IPS-20b (cell line): ENCODE measurements at regions not wholly inside any gene's neighbourhood (a gene's known extent, or its start where the extent isn't known, plus 50 kb on each side); places are given as distances from the start of the nearest gene placed in this dataset.
"Not testable (repeated sequence)": the region's sequence is repeated elsewhere in the genome, so short reads cannot be mapped to it uniquely, and the experiment has no call there.

Experiments
- H3K27ac ChIP-seq: one replicate; pipeline ENCODE4 v1.5.1; 2013; ENCODE audit warnings: low read length
- H3K27me3 ChIP-seq: 2 replicates; pipeline ENCODE4 v1.6.1; 2013; ENCODE audit warnings: mild to moderate bottlenecking, low read length, inconsistent platforms; ENCODE audit not compliant: insufficient read depth
- H3K36me3 ChIP-seq: 2 replicates; pipeline ENCODE4 v1.6.1; 2013; ENCODE audit warnings: low read depth, mild to moderate bottlenecking, inconsistent platforms, low read length, moderate library complexity; ENCODE audit not compliant: insufficient read depth
- H3K4me1 ChIP-seq: 2 replicates; pipeline ENCODE4 v1.6.1; 2013; ENCODE audit warnings: mild to moderate bottlenecking, control low read depth, inconsistent platforms, low read length, moderate library complexity; ENCODE audit not compliant: insufficient read depth
- H3K4me3 ChIP-seq: 2 replicates; pipeline ENCODE4 v1.5.1; 2013; ENCODE audit warnings: mild to moderate bottlenecking, low read length, inconsistent platforms
- H3K9ac ChIP-seq: 2 replicates; pipeline ENCODE4 v1.6.1; 2013; ENCODE audit warnings: low read depth, mild to moderate bottlenecking, inconsistent platforms, low read length, moderate library complexity
- H3K9me3 ChIP-seq: 2 replicates; pipeline ENCODE4 v1.6.1; 2013; ENCODE audit warnings: mild to moderate bottlenecking, low read depth, low read length, inconsistent platforms; ENCODE audit not compliant: insufficient read depth

GRCh38 chr12:93089805-93090569 is 160.9 kb upstream of the EEA1 start:
- no peak overlapping the region for H3K9ac ChIP-seq
- no peak overlapping the region for H3K4me3 ChIP-seq
- H3K27ac ChIP-seq, result no peak overlapping the region
- no peaks in the 10 kb centered on the region for H3K36me3 ChIP-seq
- H3K9me3 ChIP-seq, result no peaks in the 10 kb centered on the region
- no peaks in the 10 kb centered on the region; the same call in 1 of the 2 replicates for H3K4me1 ChIP-seq
- H3K27me3 ChIP-seq, result no peaks in the 10 kb centered on the region

GRCh38 chr12:93090731-93091172 is 161.7 kb upstream of the EEA1 start:
- no peak overlapping the region for H3K9ac ChIP-seq
- no peaks in the 10 kb centered on the region for H3K36me3 ChIP-seq
- H3K4me3 ChIP-seq, result no peak overlapping the region
- H3K4me1 ChIP-seq, result no peaks in the 10 kb centered on the region; the same call in 1 of the 2 replicates
- no peak overlapping the region for H3K27ac ChIP-seq
- no peaks in the 10 kb centered on the region for H3K27me3 ChIP-seq
- no peaks in the 10 kb centered on the region for H3K9me3 ChIP-seq

GRCh38 chr12:93091886-93092648 is 163.0 kb upstream of the EEA1 start:
- Histone ChIP-seq H3K4me1 (no peaks in the 10 kb centered on the region; the same call in 1 of the 2 replicates), H3K27ac (no peak overlapping the region), H3K9me3 (no peaks in the 10 kb centered on the region), H3K4me3 (no peak overlapping the region), H3K9ac (no peak overlapping the region), H3K36me3 (no peaks in the 10 kb centered on the region), H3K27me3 (no peaks in the 10 kb centered on the region)

- Histone ChIP-seq H3K36me3 (no peaks in the 10 kb centered on the region), H3K9me3 (no peaks in the 10 kb centered on the region), H3K27ac (no peak overlapping the region), H3K9ac (no peak overlapping the region), H3K4me3 (no peak overlapping the region), H3K4me1 (no peaks in the 10 kb centered on the region; the same call in 1 of the 2 replicates), H3K27me3 (no peaks in the 10 kb centered on the region)
These were observed 163.5 kb upstream of the EEA1 start for GRCh38 chr12:93092649-93092945.

GRCh38 chr12:93093243-93093642 is 164.1 kb upstream of the EEA1 start:
- no peaks in the 10 kb centered on the region for H3K27me3 ChIP-seq
- no peak overlapping the region for H3K9ac ChIP-seq

GRCh38 chr12:93094222-93094621 is 165.1 kb upstream of the EEA1 start:
- not testable (repeated sequence) for H3K9ac ChIP-seq, H3K4me1 ChIP-seq, H3K27ac ChIP-seq, H3K4me3 ChIP-seq, H3K36me3 ChIP-seq, H3K27me3 ChIP-seq, H3K9me3 ChIP-seq

More at GRCh38 chr12:93093243-93093642, 164.1 kb upstream of the EEA1 start:
- no peak overlapping the region for H3K27ac ChIP-seq
- no peak overlapping the region for H3K4me3 ChIP-seq
- H3K36me3 ChIP-seq, result no peaks in the 10 kb centered on the region
- H3K4me1 ChIP-seq, result no peaks in the 10 kb centered on the region; the same call in 1 of the 2 replicates
- no peaks in the 10 kb centered on the region for H3K9me3 ChIP-seq

GRCh38 chr12:93094988-93095737 is 166.1 kb upstream of the EEA1 start:
- H3K27ac ChIP-seq, result no peak overlapping the region
- H3K4me1 ChIP-seq, result no peaks in the 10 kb centered on the region
- H3K27me3 ChIP-seq, result no peaks in the 10 kb centered on the region
- no peaks in the 10 kb centered on the region for H3K9me3 ChIP-seq
- no peaks in the 10 kb centered on the region for H3K36me3 ChIP-seq
- H3K4me3 ChIP-seq, result no peak overlapping the region
- H3K9ac ChIP-seq, result no peak overlapping the region

GRCh38 chr12:93097417-93097816 is 168.3 kb upstream of the EEA1 start:
- Histone ChIP-seq H3K36me3 (no peaks in the 10 kb centered on the region), H3K27me3 (no peaks in the 10 kb centered on the region), H3K4me1 (no peaks in the 10 kb centered on the region), H3K9me3 (no peaks in the 10 kb centered on the region), H3K9ac (no peak overlapping the region), H3K4me3 (no peak overlapping the region), H3K27ac (no peak overlapping the region)

GRCh38 chr12:93098077-93098476 is 169.0 kb upstream of the EEA1 start:
- H3K9ac ChIP-seq, result no peak overlapping the region
- H3K9me3 ChIP-seq, result no peaks in the 10 kb centered on the region

GRCh38 chr12:93099792-93100191 is 170.7 kb upstream of the EEA1 start:
- Histone ChIP-seq H3K36me3 (no peaks in the 10 kb centered on the region), H3K4me1 (no peaks in the 10 kb centered on the region), H3K4me3 (no peak overlapping the region), H3K27me3 (no peaks in the 10 kb centered on the region), H3K9ac (no peak overlapping the region), H3K27ac (no peak overlapping the region), H3K9me3 (no peaks in the 10 kb centered on the region)

More at GRCh38 chr12:93098077-93098476, 169.0 kb upstream of the EEA1 start:
- Histone ChIP-seq H3K36me3 (no peaks in the 10 kb centered on the region), H3K27me3 (no peaks in the 10 kb centered on the region), H3K4me1 (no peaks in the 10 kb centered on the region), H3K27ac (no peak overlapping the region), H3K4me3 (no peak overlapping the region)

- no peaks in the 10 kb centered on the region for H3K4me1 ChIP-seq
- no peak overlapping the region for H3K4me3 ChIP-seq
- H3K27me3 ChIP-seq, result no peaks in the 10 kb centered on the region
- H3K27ac ChIP-seq, result no peak overlapping the region
- no peaks in the 10 kb centered on the region for H3K9me3 ChIP-seq
- H3K36me3 ChIP-seq, result no peaks in the 10 kb centered on the region
- no peak overlapping the region for H3K9ac ChIP-seq
These were observed 171.5 kb upstream of the EEA1 start for GRCh38 chr12:93100610-93101009.
